Renal cortical epithelial cell (primary cell): ENCODE measurements at regions not wholly inside any gene's neighbourhood (a gene's known extent, or its start where the extent isn't known, plus 50 kb on each side); places are given as distances from the start of the nearest gene placed in this dataset.
A peak's percentile ranks its signal among the peaks of the same experiment; 100 is the strongest.
"Not testable (repeated sequence)": the region's sequence is repeated elsewhere in the genome, so short reads cannot be mapped to it uniquely, and the experiment has no call there.

Experiments
- DNase-seq: peaks from one replicate; pipeline ENCODE4 v3.0.0-alpha.2; 2011; ENCODE audit warnings: low read depth

GRCh38 chr12:16854465-16854864 lies 248.5 kb upstream of the LMO3 start:
- DNase-seq: no peak

- no peak for DNase-seq
These were observed 243.5 kb upstream of the LMO3 start for GRCh38 chr12:16849473-16849872.

- no peak for DNase-seq
These were observed 238.9 kb upstream of the LMO3 start for GRCh38 chr12:16844875-16845274.

GRCh38 chr12:16833376-16834015 lies 227.5 kb upstream of the LMO3 start:
- no peak for DNase-seq

- no peak for DNase-seq
These were observed 222.9 kb upstream of the LMO3 start for GRCh38 chr12:16828891-16829290.

- no peak for DNase-seq
These were observed 201.8 kb upstream of the LMO3 start for GRCh38 chr12:16807731-16808130.

GRCh38 chr12:16796168-16796567 lies 190.2 kb upstream of the LMO3 start:
- no peak for DNase-seq

- DNase-seq: no peak
These were observed 183.3 kb upstream of the LMO3 start for GRCh38 chr12:16789204-16789790.

GRCh38 chr12:16788506-16789203 lies 182.7 kb upstream of the LMO3 start:
- DNase-seq: no peak

GRCh38 chr12:16785953-16786352 lies 180.0 kb upstream of the LMO3 start:
- no peak for DNase-seq

- no peak for DNase-seq
These were observed 179.6 kb upstream of the LMO3 start for GRCh38 chr12:16785524-16785923.

- DNase-seq: not testable (repeated sequence)
These were observed 163.2 kb upstream of the LMO3 start for GRCh38 chr12:16769129-16769528.

- DNase-seq: no peak
These were observed 160.8 kb upstream of the LMO3 start for GRCh38 chr12:16766736-16767135.

GRCh38 chr12:16763901-16764300 lies 157.9 kb upstream of the LMO3 start:
- peak; percentile 8 for DNase-seq

GRCh38 chr12:16756833-16757555 lies 151.0 kb upstream of the LMO3 start:
- DNase-seq: no peak

GRCh38 chr12:16730772-16731171 lies 124.8 kb upstream of the LMO3 start:
- no peak for DNase-seq

GRCh38 chr12:16726879-16727278 lies 120.9 kb upstream of the LMO3 start:
- DNase-seq: peak; percentile 24

- DNase-seq: no peak
These were observed 113.9 kb upstream of the LMO3 start for GRCh38 chr12:16719713-16720416.

- no peak for DNase-seq
These were observed 111.0 kb upstream of the LMO3 start for GRCh38 chr12:16716928-16717327.

GRCh38 chr12:16692099-16692498 lies 86.1 kb upstream of the LMO3 start:
- DNase-seq: no peak

- DNase-seq: no peak
These were observed 85.7 kb upstream of the LMO3 start for GRCh38 chr12:16691624-16692023.

- no peak for DNase-seq
These were observed 82.2 kb upstream of the LMO3 start for GRCh38 chr12:16688200-16688599.
